HEK293 (cell line): ENCODE measurements at regions not wholly inside any gene's neighbourhood (a gene's known extent, or its start where the extent isn't known, plus 50 kb on each side); places are given as distances from the start of the nearest gene placed in this dataset.

Experiments
- CTCF ChIA-PET: fragments of 350-600 bp; formaldehyde crosslinking; extraction: SDS; loops from one replicate; lab custom pipeline; 2021; ENCODE audit warnings: antibody characterized with exemption; lab: Yijun Ruan, JAX
- POLR2A ChIA-PET: fragments of 300-600 bp; formaldehyde crosslinking; extraction: SDS; loops from one replicate; lab custom pipeline; 2020; ENCODE audit warnings: antibody characterized with exemption, inconsistent platforms; lab: Yijun Ruan, JAX
- H3K27ac ChIP-seq: fragments of 200-500 bp; sonication (Bioruptor generic); 2 replicates; pipeline ENCODE4 v1.5.1; 2014; ENCODE audit warnings: low read depth, low read length, control low read depth, inconsistent platforms; ENCODE audit errors: extremely low read depth
- H3K36me3 ChIP-seq, 2 experiments: fragments of 200-500 bp in 1 of 2; sonication (Bioruptor generic) in 1 of 2; 1 replicate in 1 of 2; 2 replicates in 1 of 2; pipeline ENCODE4 v1.5.1; 2014 to 2017; ENCODE audit warnings: inconsistent platforms in 2 of 2, low read length in 2 of 2; ENCODE audit not compliant: control insufficient read depth in 2 of 2, insufficient read depth in 1 of 2
- H3K4me1 ChIP-seq: fragments of 200-500 bp; sonication (Bioruptor generic); 2 replicates; pipeline ENCODE4 v1.5.1; 2014; ENCODE audit warnings: mild to moderate bottlenecking, low read length, inconsistent platforms; ENCODE audit not compliant: control insufficient read depth, insufficient read depth
- H3K4me3 ChIP-seq: 2 replicates; pipeline ENCODE4 v1.5.1; 2011; ENCODE audit warnings: low read depth, mild to moderate bottlenecking, control low read depth, low read length, moderate library complexity
- H3K9me3 ChIP-seq: fragments of 200-500 bp; sonication (Bioruptor generic); 2 replicates; pipeline ENCODE4 v1.5.1; 2014; ENCODE audit warnings: low read depth, low read length, inconsistent platforms; ENCODE audit not compliant: control insufficient read depth, insufficient read depth
- INSM2 ChIP-seq: fragments of 450-650 bp; formaldehyde crosslinking; IDR thresholded peaks from 2 replicates; pipeline ENCODE4 v1.5.1; 2016; ENCODE audit warnings: missing biosample characterization, missing genetic modification characterization
- MEIS1 ChIP-seq: sonication (generic); formaldehyde crosslinking; IDR thresholded peaks from 2 replicates; pipeline ENCODE4 v1.8.1; 2022; ENCODE audit warnings: missing genetic modification reagents, mild to moderate bottlenecking, borderline replicate concordance
- SP7 ChIP-seq: fragments of 450-650 bp; formaldehyde crosslinking; IDR thresholded peaks from 2 replicates; pipeline ENCODE4 v1.5.1; 2016; ENCODE audit warnings: missing biosample characterization, missing genetic modification characterization
- WT1 ChIP-seq: fragments of 450-650 bp; formaldehyde crosslinking; IDR thresholded peaks from 2 replicates; pipeline ENCODE4 v1.5.1; 2016; ENCODE audit warnings: missing biosample characterization, missing genetic modification characterization
- ZBTB1 ChIP-seq: fragments of 450-650 bp; formaldehyde crosslinking; IDR thresholded peaks from 2 replicates; pipeline ENCODE4 v1.5.1; 2016; ENCODE audit warnings: missing biosample characterization, missing genetic modification characterization
- ZBTB10 ChIP-seq: fragments of 450-650 bp; formaldehyde crosslinking; IDR thresholded peaks from 2 replicates; pipeline ENCODE4 v1.5.1; 2016; ENCODE audit warnings: missing biosample characterization, missing genetic modification characterization
- ZBTB17 ChIP-seq: fragments of 450-650 bp; formaldehyde crosslinking; IDR thresholded peaks from 2 replicates; pipeline ENCODE4 v1.5.1; 2016; ENCODE audit warnings: missing biosample characterization, missing genetic modification characterization
- ZBTB49 ChIP-seq: fragments of 450-650 bp; formaldehyde crosslinking; IDR thresholded peaks from 2 replicates; pipeline ENCODE4 v1.5.1; 2016; ENCODE audit warnings: missing biosample characterization, missing genetic modification characterization, low read depth
- ZNF146 ChIP-seq: fragments of 450-650 bp; formaldehyde crosslinking; IDR thresholded peaks from 2 replicates; pipeline ENCODE4 v1.5.1; 2016; ENCODE audit warnings: missing biosample characterization, missing genetic modification characterization
- ZNF214 ChIP-seq: fragments of 450-650 bp; formaldehyde crosslinking; IDR thresholded peaks from 2 replicates; pipeline ENCODE4 v1.5.1; 2017; ENCODE audit warnings: missing biosample characterization, mild to moderate bottlenecking, missing genetic modification characterization, borderline replicate concordance
- ZNF221 ChIP-seq: fragments of 450-650 bp; formaldehyde crosslinking; IDR thresholded peaks from 2 replicates; pipeline ENCODE4 v1.5.1; 2017; ENCODE audit warnings: missing biosample characterization, missing genetic modification characterization, borderline replicate concordance
- ZNF350 ChIP-seq: fragments of 450-650 bp; formaldehyde crosslinking; IDR thresholded peaks from 2 replicates; pipeline ENCODE4 v1.5.0; 2017; ENCODE audit warnings: missing biosample characterization, mild to moderate bottlenecking, missing genetic modification characterization
- ZNF518A ChIP-seq: fragments of 450-650 bp; formaldehyde crosslinking; conservative IDR thresholded peaks from 2 replicates; pipeline ENCODE4 v1.5.1; 2016; ENCODE audit warnings: low read depth, missing biosample characterization, missing genetic modification characterization
- ZNF560 ChIP-seq: fragments of 450-650 bp; formaldehyde crosslinking; IDR thresholded peaks from 2 replicates; pipeline ENCODE4 v1.5.1; 2017; ENCODE audit warnings: missing biosample characterization, missing genetic modification characterization, borderline replicate concordance
- ZNF585B ChIP-seq: fragments of 450-650 bp; formaldehyde crosslinking; IDR thresholded peaks from 2 replicates; pipeline ENCODE4 v1.5.1; 2016; ENCODE audit warnings: missing biosample characterization, missing genetic modification characterization
- ZNF837 ChIP-seq: fragments of 450-650 bp; formaldehyde crosslinking; IDR thresholded peaks from 2 replicates; pipeline ENCODE4 v1.5.1; 2016; ENCODE audit warnings: missing biosample characterization, missing genetic modification characterization
- ZXDB ChIP-seq: fragments of 450-650 bp; formaldehyde crosslinking; IDR thresholded peaks from 2 replicates; pipeline ENCODE4 v1.5.1; 2016; ENCODE audit warnings: missing biosample characterization, missing genetic modification characterization

- TF ChIP-seq ZNF518A (tag by site-specific recombination): no peak
- no peak for TF ChIP-seq INSM2
- TF ChIP-seq ZBTB49 (tag by site-specific recombination): no peak
- no peak for TF ChIP-seq ZBTB1
- TF ChIP-seq ZNF221: no peak
Observed at GRCh38 chr3:84738086-84738485, 220.7 kb upstream of the CADM2 start (continued).

- POLR2A ChIA-PET: no interaction called here
Observed at GRCh38 chr3:84742915-84743425, 215.8 kb upstream of the CADM2 start.

GRCh38 chr3:84744130-84744529, 214.7 kb upstream of the CADM2 start:
- H3K4me1 ChIP-seq: no peaks in the 10 kb centered on the region
- no peaks in the 10 kb centered on the region for H3K36me3 ChIP-seq
- POLR2A ChIA-PET: no interaction called here
- no peaks in the 10 kb centered on the region for H3K9me3 ChIP-seq
- H3K4me3 ChIP-seq: no peak overlapping the region
- CTCF ChIA-PET: no interaction called here
- H3K27ac ChIP-seq: no peak overlapping the region
- no peak for TF ChIP-seq WT1 (tag by site-specific recombination)
- TF ChIP-seq ZBTB10: no peak
- TF ChIP-seq ZNF585B (tag by site-specific recombination): no peak
- TF ChIP-seq ZXDB: no peak
- TF ChIP-seq ZBTB1: no peak
- TF ChIP-seq ZNF350 (tag by site-specific recombination): no peak
- TF ChIP-seq ZNF837 (tag by site-specific recombination): no peak
- no peak for TF ChIP-seq ZBTB17
- TF ChIP-seq ZNF214 (tag by site-specific recombination): no peak
- TF ChIP-seq ZNF560 (tag by site-specific recombination): no peak
- TF ChIP-seq MEIS1 (CRISPR knock-in tag): no peak
- no peak for TF ChIP-seq ZNF146 (tag by site-specific recombination)
- TF ChIP-seq, all 188 proteins: peak for 0

More at GRCh38 chr3:84742915-84743425, 215.8 kb upstream of the CADM2 start:
- H3K27ac ChIP-seq: no peak overlapping the region
- no peak for TF ChIP-seq ZNF837 (tag by site-specific recombination)
- no peak for TF ChIP-seq SP7 (tag by site-specific recombination)
- CTCF ChIA-PET: no interaction called here
- no peak overlapping the region for H3K4me3 ChIP-seq
- H3K9me3 ChIP-seq: no peaks in the 10 kb centered on the region
- no peaks in the 10 kb centered on the region for H3K4me1 ChIP-seq
- H3K36me3 ChIP-seq: no peaks in the 10 kb centered on the region
